ENCODE measurements at regions not wholly inside any gene's neighbourhood (a gene's known extent, or its start where the extent isn't known, plus 50 kb on each side); places are given as distances from the start of the nearest gene placed in this dataset.

- intact Hi-C loops (cut with micrococcal nuclease; ENCODE audit: unreplicated experiment) = no loop called here
- POLR2A ChIA-PET (ENCODE audit: unreplicated experiment) = no interaction called here
Measured at GRCh38 chr13:38013676-38014075, 144.1 kb upstream of the TRPC4 start.

GRCh38 chr13:38012096-38012495 lies 142.5 kb upstream of the TRPC4 start:
- CTCF ChIA-PET = no interaction called here
- Histone ChIP-seq H3K27ac (no peak overlapping the region), H3K4me3 (no peak overlapping the region), H2AFZ (no peak overlapping the region), H4K20me1 (ENCODE audit: insufficient read depth) (no peaks in the 10 kb centered on the region), H3K4me2 (no peak overlapping the region), H3K36me3 (ENCODE audit: low read depth) (no peaks in the 10 kb centered on the region), H3F3A (ENCODE audit: insufficient read depth, low read depth) (no peaks in the 10 kb centered on the region), H3K9me2 (ENCODE audit: insufficient read depth) (no peaks in the 10 kb centered on the region), H3K79me2 (ENCODE audit: low read depth) (no peaks in the 10 kb centered on the region), H3K9me3 (ENCODE audit: insufficient read depth, low read depth) (peaks cover 3% of the 10 kb centered on the region; the same call in 1 of the 2 replicates), H3K4me1 (replicated peaks; ENCODE audit: insufficient read depth) (no peaks in the 10 kb centered on the region), H3K27me3 (ENCODE audit: insufficient read depth, low read depth) (no peaks in the 10 kb centered on the region)
- TF ChIP-seq EZH2 (IDR thresholded peaks at IDR 0.05; ENCODE audit: low read depth) (no peak), CTCF (conservative IDR thresholded peaks at IDR 0.05) (no peak)
- no TSS peak for BruUV-seq (replicated peaks)
- intact Hi-C loops (cut with micrococcal nuclease; ENCODE audit: unreplicated experiment) = no loop called here
- no peak for DNase-seq
- POLR2A ChIA-PET (ENCODE audit: unreplicated experiment) = no interaction called here

More at GRCh38 chr13:38013676-38014075, 144.1 kb upstream of the TRPC4 start:
- TF ChIP-seq CTCF (conservative IDR thresholded peaks at IDR 0.05) = no peak
- no peak for TF ChIP-seq EZH2 (IDR thresholded peaks at IDR 0.05; ENCODE audit: low read depth)
- Histone ChIP-seq H3K4me2 (no peak overlapping the region), H4K20me1 (ENCODE audit: insufficient read depth) (no peaks in the 10 kb centered on the region), H3K4me3 (no peak overlapping the region), H2AFZ (no peak overlapping the region), H3F3A (ENCODE audit: insufficient read depth, low read depth) (no peaks in the 10 kb centered on the region), H3K4me1 (replicated peaks; ENCODE audit: insufficient read depth) (no peaks in the 10 kb centered on the region), H3K79me2 (ENCODE audit: low read depth) (no peaks in the 10 kb centered on the region), H3K9me2 (ENCODE audit: insufficient read depth) (no peaks in the 10 kb centered on the region), H3K27ac (no peak overlapping the region), H3K9me3 (ENCODE audit: insufficient read depth, low read depth) (peaks cover 3% of the 10 kb centered on the region; the same call in 1 of the 2 replicates), H3K36me3 (ENCODE audit: low read depth) (no peaks in the 10 kb centered on the region), H3K27me3 (ENCODE audit: insufficient read depth, low read depth) (no peaks in the 10 kb centered on the region)
- DNase-seq = no peak
- CTCF ChIA-PET = no interaction called here
- no TSS peak for BruUV-seq (replicated peaks)

- H3F3A ChIP-seq (ENCODE audit: insufficient read depth, low read depth) = no peaks in the 10 kb centered on the region
- no TSS peak for BruUV-seq (replicated peaks)
- no peak overlapping the region for H3K27ac ChIP-seq
- H3K4me2 ChIP-seq = no peak overlapping the region
- H3K4me1 ChIP-seq (replicated peaks; ENCODE audit: insufficient read depth) = no peaks in the 10 kb centered on the region
- no peaks in the 10 kb centered on the region for H3K36me3 ChIP-seq (ENCODE audit: low read depth)
- ChIA-PET CTCF (no interaction called here), POLR2A (ENCODE audit: unreplicated experiment) (no interaction called here)
- no peaks in the 10 kb centered on the region; the same call in 1 of the 2 replicates for H3K9me2 ChIP-seq (ENCODE audit: insufficient read depth)
- H3K9me3 ChIP-seq (ENCODE audit: insufficient read depth, low read depth) = no peaks in the 10 kb centered on the region
- H3K79me2 ChIP-seq (ENCODE audit: low read depth) = no peaks in the 10 kb centered on the region
- H3K4me3 ChIP-seq = no peak overlapping the region
- no peaks in the 10 kb centered on the region for H4K20me1 ChIP-seq (ENCODE audit: insufficient read depth)
- no peak for DNase-seq
- no peak overlapping the region for H2AFZ ChIP-seq
- no peaks in the 10 kb centered on the region for H3K27me3 ChIP-seq (ENCODE audit: insufficient read depth, low read depth)
- intact Hi-C loops (cut with micrococcal nuclease; ENCODE audit: unreplicated experiment) = no loop called here
- TF ChIP-seq CTCF (conservative IDR thresholded peaks at IDR 0.05) (no peak), EZH2 (IDR thresholded peaks at IDR 0.05; ENCODE audit: low read depth) (no peak)
Measured at GRCh38 chr13:38008636-38009035, 139.1 kb upstream of the TRPC4 start.
